ENCODE measurements at regions not wholly inside any gene's neighbourhood (a gene's known extent, or its start where the extent isn't known, plus 50 kb on each side); places are given as distances from the start of the nearest gene placed in this dataset.

GRCh38 chr15:72838311-72838731 is 54.8 kb upstream of the ADPGK start:
- Histone ChIP-seq H3K4me2 (no peak overlapping the region), H3K27ac (no peak overlapping the region), H3K27me3 (ENCODE audit: insufficient read depth, low read depth) (peaks cover 26% of the 10 kb centered on the region), H3K4me1 (replicated peaks; ENCODE audit: insufficient read depth) (no peaks in the 10 kb centered on the region), H4K20me1 (ENCODE audit: insufficient read depth) (no peaks in the 10 kb centered on the region), H3K9me3 (ENCODE audit: insufficient read depth, low read depth) (no peaks in the 10 kb centered on the region), H2AFZ (no peak overlapping the region), H3K36me3 (ENCODE audit: low read depth) (no peaks in the 10 kb centered on the region), H3K79me2 (ENCODE audit: low read depth) (no peaks in the 10 kb centered on the region), H3K4me3 (no peak overlapping the region), H3F3A (ENCODE audit: insufficient read depth, low read depth) (no peaks in the 10 kb centered on the region), H3K9me2 (ENCODE audit: insufficient read depth) (no peaks in the 10 kb centered on the region)
- no TSS peak for BruUV-seq (replicated peaks)
- intact Hi-C loops (cut with micrococcal nuclease; ENCODE audit: unreplicated experiment), result no loop called here
- CTCF ChIA-PET, result no interaction called here
- DNase-seq, result no peak
- TF ChIP-seq EZH2 (IDR thresholded peaks at IDR 0.05; ENCODE audit: low read depth) (no peak), CTCF (conservative IDR thresholded peaks at IDR 0.05) (no peak)
- POLR2A ChIA-PET (ENCODE audit: unreplicated experiment), result no interaction called here

- Histone ChIP-seq H3K79me2 (ENCODE audit: low read depth) (no peaks in the 10 kb centered on the region), H3K27me3 (ENCODE audit: insufficient read depth, low read depth) (peaks cover 33% of the 10 kb centered on the region), H3K4me2 (no peak overlapping the region), H3K27ac (no peak overlapping the region), H3K9me2 (ENCODE audit: insufficient read depth) (no peaks in the 10 kb centered on the region), H3K4me3 (no peak overlapping the region), H3K4me1 (replicated peaks; ENCODE audit: insufficient read depth) (no peaks in the 10 kb centered on the region), H4K20me1 (ENCODE audit: insufficient read depth) (no peaks in the 10 kb centered on the region), H3K36me3 (ENCODE audit: low read depth) (no peaks in the 10 kb centered on the region), H3K9me3 (ENCODE audit: insufficient read depth, low read depth) (no peaks in the 10 kb centered on the region), H2AFZ (no peak overlapping the region), H3F3A (ENCODE audit: insufficient read depth, low read depth) (no peaks in the 10 kb centered on the region)
- intact Hi-C loops (cut with micrococcal nuclease; ENCODE audit: unreplicated experiment), result no loop called here
- TF ChIP-seq CTCF (conservative IDR thresholded peaks at IDR 0.05) (no peak), EZH2 (IDR thresholded peaks at IDR 0.05; ENCODE audit: low read depth) (no peak)
- no peak for DNase-seq
- BruUV-seq (replicated peaks), result no TSS peak
- ChIA-PET POLR2A (ENCODE audit: unreplicated experiment) (no interaction called here), CTCF (interaction anchor here (0.6 kb wide), 1 partner anchor 237 kb away, joined by 4 read pairs; no protein-coding TSS in a partner anchor)
Measured at GRCh38 chr15:72836676-72837330, 53.2 kb upstream of the ADPGK start.

GRCh38 chr15:72835294-72835890 is 51.8 kb upstream of the ADPGK start:
- Histone ChIP-seq H4K20me1 (ENCODE audit: insufficient read depth) (no peaks in the 10 kb centered on the region), H3K27ac (no peak overlapping the region), H3K4me1 (replicated peaks; ENCODE audit: insufficient read depth) (no peaks in the 10 kb centered on the region), H3K4me3 (no peak overlapping the region), H3K9me3 (ENCODE audit: insufficient read depth, low read depth) (no peaks in the 10 kb centered on the region), H3K27me3 (ENCODE audit: insufficient read depth, low read depth) (peaks cover 35% of the 10 kb centered on the region), H3F3A (ENCODE audit: insufficient read depth, low read depth) (no peaks in the 10 kb centered on the region), H3K4me2 (no peak overlapping the region), H3K36me3 (ENCODE audit: low read depth) (no peaks in the 10 kb centered on the region), H2AFZ (no peak overlapping the region), H3K79me2 (ENCODE audit: low read depth) (no peaks in the 10 kb centered on the region), H3K9me2 (ENCODE audit: insufficient read depth) (no peaks in the 10 kb centered on the region)
- CTCF ChIA-PET, result no interaction called here
- TF ChIP-seq EZH2 (IDR thresholded peaks at IDR 0.05; ENCODE audit: low read depth) (no peak), CTCF (conservative IDR thresholded peaks at IDR 0.05) (no peak)
- intact Hi-C loops (cut with micrococcal nuclease; ENCODE audit: unreplicated experiment), result no loop called here
- POLR2A ChIA-PET (ENCODE audit: unreplicated experiment), result no interaction called here
- DNase-seq, result no peak
- BruUV-seq (replicated peaks), result no TSS peak
